Aorta (tissue), 5 donors: ENCODE measurements at regions not wholly inside any gene's neighbourhood (a gene's known extent, or its start where the extent isn't known, plus 50 kb on each side); places are given as distances from the start of the nearest gene placed in this dataset.
"Not testable (repeated sequence)": the region's sequence is repeated elsewhere in the genome, so short reads cannot be mapped to it uniquely, and the experiment has no call there.

Source experiments
- ATAC-seq: fragments of 200-7000 bp; cut with Tn5 transposase; one replicate; pipeline ENCODE4 v1.9.1; 2022; ENCODE audit warnings: moderate library complexity; ENCODE audit not compliant: low FRiP score
- DNase-seq, 2 donors: peaks; one replicate each; pipeline ENCODE4 v3.0.0-alpha.2; 2020
- H3K27ac ChIP-seq, 2 donors: one replicate each; pipeline ENCODE4 v1.5.1; 2013; ENCODE audit warnings: low read length in 2 of 2, mild to moderate bottlenecking in 2 of 2, moderate library complexity in 2 of 2, control low read depth in 1 of 2, inconsistent platforms in 1 of 2, low read depth in 1 of 2
- H3K27me3 ChIP-seq, 2 donors: one replicate each; pipeline ENCODE4 v1.6.1; 2013; ENCODE audit warnings: control low read depth in 1 of 2, low read length in 1 of 2, mild to moderate bottlenecking in 1 of 2, moderate library complexity in 1 of 2; ENCODE audit not compliant: insufficient read depth in 2 of 2, control insufficient read depth in 1 of 2
- H3K36me3 ChIP-seq, 2 donors: one replicate each; pipeline ENCODE4 v1.6.1; 2013; ENCODE audit warnings: control low read depth in 1 of 2, low read length in 1 of 2, mild to moderate bottlenecking in 1 of 2; ENCODE audit not compliant: insufficient read depth in 2 of 2, control insufficient read depth in 1 of 2
- H3K4me1 ChIP-seq, 2 donors: one replicate each; pipeline ENCODE4 v1.6.1; 2013; ENCODE audit warnings: low read length in 2 of 2, control low read depth in 1 of 2, mild to moderate bottlenecking in 1 of 2, moderate library complexity in 1 of 2; ENCODE audit not compliant: insufficient read depth in 2 of 2, control insufficient read depth in 1 of 2
- H3K4me3 ChIP-seq, 2 donors: one replicate each; pipeline ENCODE4 v1.5.1; 2013; ENCODE audit warnings: low read length in 2 of 2, control low read depth in 1 of 2, mild to moderate bottlenecking in 1 of 2
- H3K9me3 ChIP-seq: one replicate; pipeline ENCODE4 v1.6.1; 2013; ENCODE audit warnings: mild to moderate bottlenecking, low read length; ENCODE audit not compliant: control insufficient read depth
- WGBS, 2 donors: extraction: QIAGEN DNeasy Blood & Tissue Kit; methylation state at CpG; one replicate each; pipeline ENCODE4 v1.1.7; 2013; 5-methylcytosine and 5-hydroxymethylcytosine counted together
- intact Hi-C, 2 donors: fragments of 100-400 bp; cut with DNase I; formaldehyde crosslinking; loops; one replicate each; pipeline versions ENCODE4 v1.14.2 to v1.15.0; 2022
- donor health status: healthy with polysubstance abuse.
- donor health status: Bipolar disorder and iron deficiency.
- donor health status: DM: no; HTN: no; CAD: no.
- donor health status: DM: no; HTN: no; CAD: no.
- donor health status: DM: yes; HTN: yes; CAD: no.

DNA sequence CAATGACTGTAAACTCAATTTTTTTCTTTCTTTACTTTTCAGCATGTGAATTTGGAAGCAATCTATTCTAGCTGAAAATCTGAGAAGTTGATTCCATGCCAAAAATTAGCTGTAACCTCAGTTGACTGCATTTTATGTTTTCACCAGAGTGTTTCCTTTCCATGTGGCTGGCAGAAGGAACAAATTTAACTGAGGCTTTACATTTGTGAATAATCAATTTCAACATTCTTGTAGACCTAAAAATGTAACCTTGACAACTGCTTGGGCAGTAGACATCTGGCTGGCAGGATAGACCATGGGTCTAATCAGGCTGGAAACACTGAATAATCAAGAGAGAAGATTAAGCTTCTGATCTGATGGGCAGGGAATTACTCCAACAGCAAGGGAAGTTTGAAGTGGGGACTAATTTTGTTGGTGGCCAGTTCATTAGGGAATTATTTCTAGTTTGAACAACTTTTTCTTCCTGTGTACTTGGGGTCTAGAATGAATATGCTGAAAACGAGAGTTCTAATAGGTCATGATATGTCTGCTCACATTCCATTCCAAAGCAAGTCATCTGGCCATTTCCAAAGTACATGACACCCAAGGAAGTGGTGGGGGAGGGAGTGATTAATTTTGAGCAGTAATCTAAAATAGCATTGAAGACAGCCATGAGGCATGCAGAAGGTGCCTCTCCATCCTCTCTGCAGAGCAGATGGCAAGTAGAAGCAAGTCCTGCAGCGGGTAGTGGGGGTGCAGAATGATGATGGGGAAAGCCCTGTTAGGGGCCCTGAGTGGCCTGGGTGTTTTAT lies 68.2 kb downstream of the ATP23 start:
- Histone ChIP-seq H3K36me3 (no peaks in the 10 kb centered on the region), H3K4me1 (peaks cover 0 to 2% of the 10 kb centered on the region in 2 donors), H3K27ac (no peak overlapping the region), H3K9me3 (peaks cover 3% of the 10 kb centered on the region), H3K27me3 (no peaks in the 10 kb centered on the region), H3K4me3 (no peak overlapping the region)
- DNase-seq, result no peak
- WGBS, 2 donors, result 52 to 57% methylated on average over 2 of the region's 2 CpGs
- intact Hi-C loops, result no loop called here
- ATAC-seq, result no peak

DNA sequence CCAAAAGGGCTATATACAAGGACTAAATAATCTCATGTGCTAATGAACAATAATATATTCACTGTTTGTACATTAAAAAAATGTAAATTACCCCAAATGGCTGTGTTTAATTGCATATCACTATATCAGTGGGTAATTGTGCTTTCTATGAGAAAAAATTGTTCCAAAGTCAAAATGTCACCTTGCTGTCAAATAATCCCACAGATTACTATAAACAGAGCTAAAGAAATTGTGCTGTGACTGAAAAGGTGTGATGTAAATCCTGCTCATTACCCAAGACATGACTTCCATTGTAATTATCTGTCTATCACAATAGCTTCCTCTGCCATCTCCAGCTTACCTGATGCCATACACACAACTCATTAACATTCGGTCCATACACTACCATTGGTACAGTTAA lies 70.3 kb downstream of the ATP23 start:
- no peaks in the 10 kb centered on the region for H3K36me3 ChIP-seq
- WGBS, 2 donors, result 0 to 83% methylated on average over 1 of the region's 1 CpG
- no peaks in the 10 kb centered on the region for H3K27me3 ChIP-seq
- intact Hi-C loops, result no loop called here
- H3K9me3 ChIP-seq, result peaks cover 3% of the 10 kb centered on the region
- no peak overlapping the region for H3K4me3 ChIP-seq
- ATAC-seq (no peak), DNase-seq (no peak)
- H3K27ac ChIP-seq, result no peak overlapping the region
- H3K4me1 ChIP-seq, result peaks cover 0 to 2% of the 10 kb centered on the region in 2 donors

DNA sequence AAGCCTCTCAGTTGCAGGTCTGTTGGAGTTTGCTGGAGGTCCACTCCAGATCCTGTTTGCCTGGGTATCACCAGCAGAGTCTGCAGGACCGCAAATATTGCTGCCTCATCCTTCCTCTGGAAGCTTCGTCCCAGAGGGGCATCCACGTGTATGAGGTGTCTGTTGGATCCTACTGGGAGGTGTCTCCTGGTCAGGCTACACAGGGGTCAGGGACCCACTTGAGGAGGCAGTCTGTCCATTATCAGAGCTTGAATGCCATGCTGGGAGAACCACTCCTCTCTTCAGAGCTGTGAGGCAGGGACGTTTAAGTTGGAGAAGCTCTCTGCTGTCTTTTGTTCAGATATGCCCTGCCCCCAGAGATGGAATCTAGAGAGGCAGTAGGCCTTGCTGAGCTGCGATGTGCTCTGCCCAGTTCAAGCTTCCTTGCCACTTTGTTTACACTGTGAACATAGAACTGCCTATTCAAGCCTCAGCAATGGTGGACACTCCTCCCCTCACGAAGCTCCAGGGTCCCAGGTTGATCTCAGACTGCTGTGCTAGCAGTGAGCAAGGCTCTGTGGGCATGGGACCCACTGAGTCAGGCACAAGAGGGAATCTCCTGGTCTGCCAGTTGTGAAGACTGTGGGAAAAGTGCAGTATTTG lies 81.1 kb downstream of the ATP23 start:
- H3K36me3 ChIP-seq, DNase-seq, intact Hi-C loops, ATAC-seq, H3K27ac ChIP-seq, H3K4me3 ChIP-seq, H3K27me3 ChIP-seq, H3K4me1 ChIP-seq, H3K9me3 ChIP-seq: not testable (repeated sequence)
- WGBS, 2 donors, result 70 to 71% methylated on average over 6 of the region's 6 CpGs

DNA sequence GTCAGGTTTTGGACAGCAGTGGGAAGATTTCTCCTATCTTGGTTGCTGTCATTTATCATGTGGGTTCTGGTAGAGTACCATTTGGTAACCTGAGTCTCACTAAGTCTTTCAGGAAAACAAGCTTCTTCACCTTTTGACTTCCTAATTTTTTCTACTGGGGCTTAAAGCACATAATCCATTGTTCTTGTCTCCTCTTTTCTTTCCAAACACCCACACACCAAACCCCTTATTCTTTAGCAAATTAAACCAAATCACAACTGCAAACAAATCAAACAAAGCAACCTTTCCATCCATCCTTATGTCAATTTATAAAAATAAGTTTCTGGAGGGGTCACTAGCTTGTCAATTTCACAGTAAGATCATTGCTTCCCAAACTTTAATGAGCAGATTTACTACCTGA lies 84.1 kb downstream of the ATP23 start:
- Histone ChIP-seq H3K4me1 (no peaks in the 10 kb centered on the region), H3K27me3 (no peaks in the 10 kb centered on the region), H3K4me3 (no peak overlapping the region), H3K9me3 (peaks cover 1% of the 10 kb centered on the region), H3K27ac (no peak overlapping the region), H3K36me3 (no peaks in the 10 kb centered on the region)
- DNase-seq (no peak), ATAC-seq (no peak)
- intact Hi-C loops, result no loop called here

DNA sequence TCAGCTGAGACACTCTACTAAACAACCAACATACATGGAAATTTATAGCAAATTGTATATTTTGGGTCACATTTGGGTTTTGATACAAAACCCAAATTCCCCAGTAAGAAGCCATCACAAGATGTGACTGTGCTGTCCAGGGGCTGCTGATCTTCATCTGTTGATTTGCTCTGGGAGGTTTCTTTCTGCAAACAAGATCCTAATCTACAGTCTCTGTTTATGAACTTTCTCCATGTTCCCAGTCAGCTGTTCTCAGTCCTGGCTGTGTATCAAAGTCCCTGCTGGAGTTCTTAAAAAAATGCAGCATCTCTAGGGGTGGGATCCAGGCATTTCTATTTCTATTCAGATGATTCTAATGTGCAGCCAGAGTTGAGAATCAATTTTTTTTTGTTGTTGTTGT lies 85.1 kb downstream of the ATP23 start:
- ATAC-seq (no peak), DNase-seq (no peak)
- no peaks in the 10 kb centered on the region for H3K27me3 ChIP-seq
- H3K4me1 ChIP-seq, result no peaks in the 10 kb centered on the region
- no peaks in the 10 kb centered on the region for H3K36me3 ChIP-seq
- no peak overlapping the region for H3K4me3 ChIP-seq
- H3K27ac ChIP-seq, result no peak overlapping the region
- intact Hi-C loops, result no loop called here
- H3K9me3 ChIP-seq, result peaks cover 3% of the 10 kb centered on the region

DNA sequence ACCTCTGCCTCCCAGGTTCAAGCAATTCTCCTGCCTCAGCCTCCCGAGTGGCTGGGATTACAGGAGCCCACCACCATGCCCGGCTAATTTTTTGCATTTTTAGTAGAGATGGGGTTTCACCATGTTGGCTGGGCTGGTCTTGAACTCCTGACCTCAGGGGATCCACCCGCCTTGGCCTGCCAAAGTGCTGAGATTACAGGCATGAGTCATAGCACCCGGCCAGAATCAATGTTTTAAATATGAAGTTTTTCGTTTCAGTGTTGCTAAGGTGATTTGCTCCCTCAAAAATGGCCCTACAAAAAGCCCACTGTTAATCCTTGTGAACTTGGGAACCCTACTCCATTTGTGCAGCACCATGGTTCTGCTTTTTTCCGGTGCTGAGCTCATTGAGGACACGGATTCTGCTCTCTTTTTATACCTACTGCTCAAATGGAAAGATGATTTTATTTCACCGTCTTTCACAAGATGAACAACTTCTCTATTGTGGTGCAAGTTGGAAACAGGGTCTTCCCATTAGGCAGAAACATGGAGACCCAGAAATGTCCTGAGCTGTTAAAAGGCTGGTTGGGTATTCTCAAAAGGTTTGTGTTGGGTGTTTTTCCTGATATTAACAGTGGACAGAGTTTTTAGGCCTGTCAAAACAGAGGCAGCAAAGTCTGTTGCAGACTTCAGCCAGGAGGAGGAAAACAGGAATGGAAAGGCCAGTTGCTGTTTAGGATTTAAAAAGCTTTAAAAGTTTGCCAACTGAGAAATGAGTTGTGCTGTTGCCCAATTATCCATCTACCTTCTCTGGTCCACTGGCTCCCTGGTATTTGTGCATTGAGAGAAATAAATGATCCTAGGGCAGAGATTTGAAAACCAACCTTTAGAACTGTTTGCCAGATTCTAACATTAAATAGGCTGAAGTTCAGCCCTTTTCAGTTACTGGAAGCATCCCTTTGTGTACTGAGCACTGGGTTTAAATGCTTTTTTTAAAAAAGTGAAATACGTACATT lies 85.8 kb downstream of the ATP23 start:
- no peaks in the 10 kb centered on the region for H3K4me1 ChIP-seq
- intact Hi-C loops, result no loop called here
- peaks cover 3% of the 10 kb centered on the region for H3K9me3 ChIP-seq
- no peak overlapping the region for H3K4me3 ChIP-seq
- DNase-seq, result no peak
- 52 to 72% methylated on average over 9 of the region's 9 CpGs for WGBS, 2 donors
- no peak for ATAC-seq
- no peak overlapping the region for H3K27ac ChIP-seq
- H3K36me3 ChIP-seq, result no peaks in the 10 kb centered on the region
- H3K27me3 ChIP-seq, result no peaks in the 10 kb centered on the region

DNA sequence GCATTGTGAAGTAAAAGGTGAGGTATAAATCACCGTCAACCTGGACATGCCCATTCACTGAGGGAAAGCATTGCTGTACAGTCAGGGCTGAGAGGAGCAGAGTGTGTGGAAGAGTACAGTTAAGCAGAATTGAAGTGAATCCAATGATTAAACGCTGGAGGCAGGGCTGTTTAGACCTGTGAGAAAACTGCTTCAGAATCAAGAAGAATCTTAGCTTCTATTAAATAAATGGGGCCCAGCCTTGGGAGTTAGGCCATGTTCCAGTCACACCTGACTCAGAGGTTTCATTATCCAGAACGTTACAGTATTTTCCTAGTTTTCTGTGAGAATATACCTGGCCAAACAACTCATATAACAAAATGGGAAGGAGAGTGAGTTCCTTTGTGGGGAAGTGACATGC lies 86.9 kb downstream of the ATP23 start:
- 78 to 80% methylated on average over 3 of the region's 3 CpGs for WGBS, 2 donors
- H3K4me3 ChIP-seq, result no peak overlapping the region
- no peaks in the 10 kb centered on the region for H3K27me3 ChIP-seq
- ATAC-seq, result no peak
- peaks cover 3% of the 10 kb centered on the region for H3K9me3 ChIP-seq
- H3K36me3 ChIP-seq, result no peaks in the 10 kb centered on the region
- no peaks in the 10 kb centered on the region for H3K4me1 ChIP-seq
- H3K27ac ChIP-seq, result no peak overlapping the region
- no peak for DNase-seq
- intact Hi-C loops, result no loop called here

DNA sequence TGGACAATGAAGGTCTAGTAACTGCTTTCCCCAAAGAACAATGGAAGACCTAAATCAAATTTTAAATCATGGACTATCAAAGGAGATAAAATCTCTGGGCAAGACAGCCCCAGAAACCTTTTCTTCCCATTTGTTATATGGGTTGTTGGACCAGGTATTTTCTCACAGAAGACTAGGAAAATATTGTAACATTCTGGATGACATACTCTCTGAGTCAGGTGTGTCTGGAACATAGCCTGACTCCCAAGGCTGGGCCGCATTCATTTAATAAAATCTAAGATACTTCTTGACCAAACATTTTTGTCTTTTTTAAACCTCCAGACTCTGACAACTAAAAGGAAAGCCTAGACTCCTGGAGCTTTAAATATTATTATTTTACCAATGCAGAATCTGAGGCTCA lies 87.9 kb downstream of the ATP23 start:
- H3K9me3 ChIP-seq, result peaks cover 3% of the 10 kb centered on the region
- no peaks in the 10 kb centered on the region for H3K4me1 ChIP-seq
- intact Hi-C loops, result no loop called here
- no peak for DNase-seq
- no peaks in the 10 kb centered on the region for H3K27me3 ChIP-seq
- no peaks in the 10 kb centered on the region for H3K36me3 ChIP-seq
- WGBS, 2 donors, result 92 to 97% methylated on average over 1 of the region's 1 CpG
- ATAC-seq, result no peak
- no peak overlapping the region for H3K27ac ChIP-seq
- H3K4me3 ChIP-seq, result no peak overlapping the region
